ENCODE measurements at regions not wholly inside any gene's neighbourhood (a gene's known extent, or its start where the extent isn't known, plus 50 kb on each side); places are given as distances from the start of the nearest gene placed in this dataset.
"Not testable (repeated sequence)": the region's sequence is repeated elsewhere in the genome, so short reads cannot be mapped to it uniquely, and the experiment has no call there.

DNA sequence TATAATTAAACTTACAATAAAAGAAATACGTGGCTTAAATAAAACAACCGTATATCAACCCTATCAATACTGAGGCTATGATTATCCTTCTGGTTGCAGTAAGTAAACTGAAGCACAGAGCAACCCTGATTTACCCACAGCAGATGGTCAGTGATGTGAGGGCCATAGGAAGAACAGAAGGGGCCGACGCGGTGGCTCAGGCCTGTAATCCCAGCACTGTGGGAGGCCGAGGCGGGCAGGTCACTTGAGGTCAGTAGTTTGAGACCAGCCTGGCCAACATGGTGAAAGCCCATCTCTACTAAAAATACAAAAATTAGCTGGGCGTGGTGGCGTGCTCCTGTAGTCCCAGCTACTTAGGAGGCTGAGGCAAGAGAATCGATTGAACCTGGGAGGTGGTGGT, 94.2 kb upstream of the SLC25A33 start:
- not testable (repeated sequence) for TF ChIP-seq EZH2phosphoT487 (IDR thresholded peaks at IDR 0.05; ENCODE audit: insufficient read depth, low read depth); EZH2 (IDR thresholded peaks at IDR 0.05; ENCODE audit: insufficient read depth, poor library complexity, severe bottlenecking)

Measured in GM23248 (cell line).